SK-N-SH (cell line): ENCODE measurements at regions not wholly inside any gene's neighbourhood (a gene's known extent, or its start where the extent isn't known, plus 50 kb on each side); places are given as distances from the start of the nearest gene placed in this dataset.

ENCODE experiments used
- EP300 ChIP-seq, 2 experiments: IDR thresholded peaks; 2 replicates each; pipeline versions ENCODE4 v1.4.0 to v1.6.1; 2012; ENCODE audit warnings: borderline replicate concordance in 1 of 2, low read depth in 1 of 2, low read length in 1 of 2
- EZH2phosphoT487 ChIP-seq: fragments of 200-600 bp; sonication (generic); IDR thresholded peaks from 2 replicates; pipeline ENCODE4 v1.6.1; 2017; ENCODE audit warnings: low read depth, mixed run types, mild to moderate bottlenecking, antibody characterized with exemption, moderate library complexity, borderline replicate concordance
- FOXM1 ChIP-seq: IDR thresholded peaks from 2 replicates; pipeline ENCODE4 v1.4.0; 2012; ENCODE audit warnings: low read depth, mild to moderate bottlenecking
- MAX ChIP-seq: IDR thresholded peaks from 2 replicates; pipeline ENCODE4 v1.4.0; 2012; ENCODE audit warnings: low read depth
- POLR2AphosphoS5 ChIP-seq: IDR thresholded peaks from 2 replicates; pipeline ENCODE4 v1.6.1; 2012; ENCODE audit warnings: low read depth, low read length
- RCOR1 ChIP-seq: fragments of 150-350 bp; IDR thresholded peaks from 2 replicates; pipeline ENCODE4 v1.6.1; 2017; ENCODE audit warnings: antibody characterized with exemption, low read length
- SIN3A ChIP-seq: IDR thresholded peaks from 2 replicates; pipeline ENCODE4 v1.6.1; 2012; ENCODE audit warnings: low read depth, mild to moderate bottlenecking, low read length, moderate library complexity, borderline replicate concordance
- TCF12 ChIP-seq: IDR thresholded peaks from 2 replicates; pipeline ENCODE4 v1.4.0; 2012
- TEAD4 ChIP-seq: IDR thresholded peaks from 2 replicates; pipeline ENCODE4 v1.4.0; 2012; ENCODE audit warnings: mild to moderate bottlenecking, borderline replicate concordance; ENCODE audit not compliant: insufficient read depth
- TF ChIP-seq, protein P1 (sequence below): fragments of 200-600 bp; sonication (generic); IDR thresholded peaks from 2 replicates; pipeline ENCODE4 v1.6.1; 2017; ENCODE audit warnings: antibody characterized with exemption, mild to moderate bottlenecking, moderate library complexity

- TF ChIP-seq EP300 (IDR thresholded peaks at IDR 0.05; ENCODE audit: borderline replicate concordance in 1 of 2, low read depth in 1 of 2, low read length in 1 of 2) (no peak), SIN3A (no peak), TEAD4 (no peak), TCF12 (no peak), FOXM1 (no peak), EZH2phosphoT487 (no peak), RCOR1 (no peak), MAX (no peak), POLR2AphosphoS5 (no peak)
- TF ChIP-seq, protein P1, sequence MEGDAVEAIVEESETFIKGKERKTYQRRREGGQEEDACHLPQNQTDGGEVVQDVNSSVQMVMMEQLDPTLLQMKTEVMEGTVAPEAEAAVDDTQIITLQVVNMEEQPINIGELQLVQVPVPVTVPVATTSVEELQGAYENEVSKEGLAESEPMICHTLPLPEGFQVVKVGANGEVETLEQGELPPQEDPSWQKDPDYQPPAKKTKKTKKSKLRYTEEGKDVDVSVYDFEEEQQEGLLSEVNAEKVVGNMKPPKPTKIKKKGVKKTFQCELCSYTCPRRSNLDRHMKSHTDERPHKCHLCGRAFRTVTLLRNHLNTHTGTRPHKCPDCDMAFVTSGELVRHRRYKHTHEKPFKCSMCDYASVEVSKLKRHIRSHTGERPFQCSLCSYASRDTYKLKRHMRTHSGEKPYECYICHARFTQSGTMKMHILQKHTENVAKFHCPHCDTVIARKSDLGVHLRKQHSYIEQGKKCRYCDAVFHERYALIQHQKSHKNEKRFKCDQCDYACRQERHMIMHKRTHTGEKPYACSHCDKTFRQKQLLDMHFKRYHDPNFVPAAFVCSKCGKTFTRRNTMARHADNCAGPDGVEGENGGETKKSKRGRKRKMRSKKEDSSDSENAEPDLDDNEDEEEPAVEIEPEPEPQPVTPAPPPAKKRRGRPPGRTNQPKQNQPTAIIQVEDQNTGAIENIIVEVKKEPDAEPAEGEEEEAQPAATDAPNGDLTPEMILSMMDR = no peak
Measured at GRCh38 chr10:44511601-44512000, 126.7 kb upstream of the CXCL12 start.
